ENCODE measurements at regions not wholly inside any gene's neighbourhood (a gene's known extent, or its start where the extent isn't known, plus 50 kb on each side); places are given as distances from the start of the nearest gene placed in this dataset.

- TF ChIP-seq POLR2A (IDR thresholded peaks at IDR 0.05): no peak
- no peak for TF ChIP-seq CTCF (IDR thresholded peaks at IDR 0.05)
- intact Hi-C loops (cut with DNase I; ENCODE audit: low total_unique reads): no loop called here
- WGBS, 2 donors: 64 to 65% methylated on average over 1 of the region's 1 CpG
- no peak overlapping the region for H3K4me3 ChIP-seq (ENCODE audit: low read depth, poor library complexity, severe bottlenecking)
- no peak for DNase-seq (ENCODE audit: low spot score in 2 of 2)
These were observed 121.1 kb downstream of the HGF start for GRCh38 chr7:81648716-81649115.

- 81 to 92% methylated on average over 5 of the region's 5 CpGs for WGBS, 2 donors
- intact Hi-C loops (cut with DNase I; ENCODE audit: low total_unique reads): no loop called here
- no peak overlapping the region for H3K4me3 ChIP-seq (ENCODE audit: low read depth, poor library complexity, severe bottlenecking)
- no peak for DNase-seq (ENCODE audit: low spot score in 2 of 2)
- TF ChIP-seq CTCF (IDR thresholded peaks at IDR 0.05) (no peak), POLR2A (IDR thresholded peaks at IDR 0.05) (no peak)
These were observed 124.4 kb downstream of the HGF start for GRCh38 chr7:81645435-81645834.

GRCh38 chr7:81641873-81642272 lies 128.0 kb downstream of the HGF start:
- intact Hi-C loops (cut with DNase I; ENCODE audit: low total_unique reads): no loop called here
- H3K4me3 ChIP-seq (ENCODE audit: low read depth, poor library complexity, severe bottlenecking): no peak overlapping the region
- 86 to 93% methylated on average over 2 of the region's 2 CpGs for WGBS, 2 donors
- TF ChIP-seq POLR2A (IDR thresholded peaks at IDR 0.05): no peak
- TF ChIP-seq CTCF (IDR thresholded peaks at IDR 0.05): no peak
- no peak for DNase-seq (ENCODE audit: low spot score in 2 of 2)

- TF ChIP-seq POLR2A (IDR thresholded peaks at IDR 0.05) (no peak), CTCF (IDR thresholded peaks at IDR 0.05) (no peak)
- intact Hi-C loops (cut with DNase I; ENCODE audit: low total_unique reads): no loop called here
- no peak overlapping the region for H3K4me3 ChIP-seq (ENCODE audit: low read depth, poor library complexity, severe bottlenecking)
- DNase-seq (ENCODE audit: low spot score in 2 of 2): no peak
- 54 to 57% methylated on average over 5 of the region's 5 CpGs for WGBS, 2 donors
These were observed 131.6 kb downstream of the HGF start for GRCh38 chr7:81638198-81638597.

- WGBS, 2 donors: 100% methylated on average over 1 of the region's 1 CpG
These were observed 132.3 kb downstream of the HGF start for GRCh38 chr7:81637534-81637933.

More at GRCh38 chr7:81637534-81637933, 132.3 kb downstream of the HGF start:
- intact Hi-C loops (cut with DNase I; ENCODE audit: low total_unique reads): no loop called here
- H3K4me3 ChIP-seq (ENCODE audit: low read depth, poor library complexity, severe bottlenecking): no peak overlapping the region
- DNase-seq (ENCODE audit: low spot score in 2 of 2): no peak
- TF ChIP-seq POLR2A (IDR thresholded peaks at IDR 0.05) (no peak), CTCF (IDR thresholded peaks at IDR 0.05) (no peak)
